VCaP (cell line): ENCODE measurements at regions not wholly inside any gene's neighbourhood (a gene's known extent, or its start where the extent isn't known, plus 50 kb on each side); places are given as distances from the start of the nearest gene placed in this dataset.

Experiments
- H3K27ac ChIP-seq: fragments of 450-650 bp; 2 replicates; pipeline ENCODE4 v1.5.1; 2017
- CTCF ChIP-seq: fragments of 450-650 bp; conservative IDR thresholded peaks from 2 replicates; pipeline ENCODE4 v1.5.1; 2017; ENCODE audit warnings: mild to moderate bottlenecking, moderate library complexity

DNA sequence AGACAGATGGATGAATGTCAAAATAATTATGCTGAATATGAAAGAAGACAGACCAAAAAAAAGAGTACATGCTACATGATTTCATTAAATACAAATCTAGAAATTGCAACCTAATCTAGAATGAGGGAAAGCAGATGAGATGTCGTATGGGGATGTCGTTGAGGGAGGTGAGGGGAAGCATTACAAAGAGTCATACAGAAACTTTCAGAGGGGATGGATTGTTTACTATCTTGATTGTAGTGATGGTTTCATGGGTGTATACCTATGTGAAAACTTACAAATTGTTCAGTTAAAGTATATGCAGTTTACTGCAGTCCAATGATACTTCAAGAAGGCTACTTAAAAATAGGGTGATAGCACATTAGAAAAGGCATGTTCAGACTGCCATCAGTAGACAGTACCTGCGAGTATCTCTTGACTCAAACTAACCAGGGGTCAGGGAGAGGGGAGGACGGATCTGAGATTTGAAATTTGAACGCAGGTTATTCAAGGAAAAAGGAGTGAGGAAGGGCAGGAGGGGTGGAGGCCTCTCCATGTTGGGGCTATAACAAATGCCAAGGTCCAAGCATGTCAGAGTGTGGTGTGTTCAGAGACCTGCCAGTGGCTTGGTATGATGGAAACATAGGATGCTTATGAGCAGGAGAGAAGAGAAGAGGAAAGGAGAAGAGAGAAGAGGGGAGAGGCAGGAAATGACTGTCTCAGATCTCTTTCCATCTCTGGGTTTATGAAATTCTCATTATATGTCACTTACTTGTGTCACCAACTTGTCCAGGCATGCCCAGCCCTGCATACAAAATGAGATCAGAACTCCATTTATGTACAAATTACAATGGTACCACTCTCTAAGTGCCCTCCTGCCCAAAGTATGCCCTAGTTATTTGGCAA, 257.3 kb upstream of the CXCR4 start:
- TF ChIP-seq CTCF: no peak

DNA sequence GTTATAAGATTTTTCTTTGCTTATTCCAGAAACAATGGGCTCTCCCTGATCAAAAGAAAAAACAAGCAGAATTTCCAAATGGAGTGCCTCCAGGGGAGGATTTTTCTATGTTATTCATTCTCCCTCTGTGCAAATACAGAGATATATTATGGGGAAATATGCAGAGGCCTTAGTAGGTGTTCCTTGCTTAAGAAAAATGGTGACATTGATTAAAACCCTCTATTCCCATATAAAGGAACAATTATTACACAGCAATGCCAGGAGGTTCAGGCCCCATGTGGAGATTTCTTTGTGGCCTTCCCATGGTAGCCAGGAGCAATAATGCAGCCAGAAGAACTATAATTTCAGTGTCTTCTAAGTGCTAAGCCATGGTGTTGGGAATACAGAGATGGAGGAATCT, 255.9 kb upstream of the CXCR4 start:
- H3K27ac ChIP-seq: no peak overlapping the region
- no peak for TF ChIP-seq CTCF

More for the DNA sequence above, 257.3 kb upstream of the CXCR4 start:
- no peak overlapping the region for H3K27ac ChIP-seq

DNA sequence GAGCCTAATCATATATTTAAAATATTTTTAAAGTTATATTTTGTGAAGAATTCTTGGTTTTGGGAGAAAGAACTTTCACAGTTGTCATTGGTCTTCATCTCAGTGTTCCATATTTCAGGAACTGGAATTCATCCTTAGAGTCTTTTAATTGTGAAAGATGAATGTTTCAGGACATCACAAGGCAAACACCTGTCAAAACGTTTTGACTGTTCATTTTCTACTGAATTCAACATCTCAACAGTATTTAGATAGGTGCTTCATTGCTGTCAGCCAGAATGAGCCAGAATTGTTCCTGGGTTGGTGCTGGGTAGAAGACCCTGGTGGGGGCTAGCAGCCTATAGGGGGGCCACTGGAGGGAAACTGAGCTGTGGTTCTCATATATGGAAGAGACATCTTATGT, 255.1 kb upstream of the CXCR4 start:
- no peak overlapping the region for H3K27ac ChIP-seq
- no peak for TF ChIP-seq CTCF

- no peak for TF ChIP-seq CTCF
- no peak overlapping the region for H3K27ac ChIP-seq
Observed at GRCh38 chr2:136363900-136364299, 246.0 kb upstream of the CXCR4 start.

DNA sequence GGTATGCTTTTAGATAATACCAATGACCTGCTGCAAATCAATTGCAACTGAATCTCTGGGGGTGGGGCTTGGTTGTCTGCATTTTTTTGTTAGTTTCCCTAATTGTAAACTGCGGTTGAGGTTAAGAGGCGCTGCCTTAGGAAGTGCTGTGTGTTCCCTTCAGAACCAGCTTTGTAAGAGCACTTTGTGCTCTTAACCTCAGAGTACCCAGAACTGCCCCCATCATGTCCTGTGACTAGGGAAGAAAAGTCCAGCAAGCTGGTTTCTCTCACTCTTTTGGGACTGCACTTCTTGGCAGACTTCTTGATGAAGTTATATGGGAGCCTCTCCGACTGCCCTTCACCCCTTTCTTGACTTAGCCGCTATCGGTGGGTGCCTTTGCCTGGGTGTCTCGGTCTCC, 245.5 kb upstream of the CXCR4 start:
- no peak overlapping the region for H3K27ac ChIP-seq
- no peak for TF ChIP-seq CTCF

- TF ChIP-seq CTCF: no peak
- no peak overlapping the region for H3K27ac ChIP-seq
Observed at GRCh38 chr2:136362676-136363390, 244.9 kb upstream of the CXCR4 start.

GRCh38 chr2:136361521-136361920, 243.6 kb upstream of the CXCR4 start:
- no peak overlapping the region for H3K27ac ChIP-seq
- TF ChIP-seq CTCF: no peak
